Subcutaneous abdominal adipose tissue (tissue), 5 donors: ENCODE measurements at regions not wholly inside any gene's neighbourhood (a gene's known extent, or its start where the extent isn't known, plus 50 kb on each side); places are given as distances from the start of the nearest gene placed in this dataset.
A peak's percentile ranks its signal among the peaks of the same experiment; 100 is the strongest.

Experiments
- H3K27ac ChIP-seq: one replicate; pipeline ENCODE4 v1.7.0; 2013; ENCODE audit warnings: low read depth, mild to moderate bottlenecking, inconsistent platforms, low read length, moderate library complexity
- H3K27me3 ChIP-seq, 5 donors: one replicate each; pipeline ENCODE4 v1.7.0; 2013; ENCODE audit warnings: low read length in 5 of 5, inconsistent platforms in 1 of 5; ENCODE audit not compliant: control insufficient read depth in 5 of 5, insufficient read depth in 4 of 5
- H3K36me3 ChIP-seq, 5 donors: one replicate each; pipeline ENCODE4 v1.7.0; 2013; ENCODE audit warnings: low read length in 5 of 5; ENCODE audit not compliant: control insufficient read depth in 5 of 5, insufficient read depth in 5 of 5
- H3K4me1 ChIP-seq, 5 donors: one replicate each; pipeline ENCODE4 v1.7.0; 2013; ENCODE audit warnings: low read length in 5 of 5, mild to moderate bottlenecking in 3 of 5, moderate library complexity in 1 of 5; ENCODE audit not compliant: control insufficient read depth in 5 of 5, insufficient read depth in 5 of 5
- H3K4me3 ChIP-seq, 5 donors: one replicate each; pipeline ENCODE4 v1.7.0; 2013; ENCODE audit warnings: low read length in 5 of 5, low read depth in 1 of 5
- H3K9ac ChIP-seq, 5 donors: one replicate each; pipeline ENCODE4 v1.7.0; 2013; ENCODE audit warnings: low read length in 5 of 5, mild to moderate bottlenecking in 4 of 5, moderate library complexity in 3 of 5
- H3K9me3 ChIP-seq, 5 donors: one replicate each; pipeline ENCODE4 v1.7.0; 2013; ENCODE audit warnings: low read length in 5 of 5; ENCODE audit not compliant: control insufficient read depth in 5 of 5
- donor health status: healthy.
- donor health status: healthy.
- donor health status: healthy.
- donor health status: healthy.
- donor health status: healthy.

- no peak overlapping the region for H3K27ac ChIP-seq
- H3K4me3 ChIP-seq = no peak overlapping the region
- no peaks in the 10 kb centered on the region for H3K9me3 ChIP-seq
- peaks cover 0 to 3% (median 0%) of the 10 kb centered on the region in 5 donors for H3K27me3 ChIP-seq
- H3K9ac ChIP-seq = no peak overlapping the region
- peaks cover 0 to 8% (median 7%) of the 10 kb centered on the region in 5 donors for H3K4me1 ChIP-seq
- no peaks in the 10 kb centered on the region for H3K36me3 ChIP-seq
Measured at GRCh38 chr15:57767481-57767880, 61.0 kb downstream of the POLR2M start.

- H3K9me3 ChIP-seq = no peaks in the 10 kb centered on the region
- no peak overlapping the region for H3K27ac ChIP-seq
- H3K4me3 ChIP-seq = no peak overlapping the region
- no peak overlapping the region for H3K9ac ChIP-seq
- peaks cover 0 to 8% (median 7%) of the 10 kb centered on the region in 5 donors for H3K4me1 ChIP-seq
- no peaks in the 10 kb centered on the region for H3K36me3 ChIP-seq
- peaks cover 0 to 3% (median 0%) of the 10 kb centered on the region in 5 donors for H3K27me3 ChIP-seq
Measured at GRCh38 chr15:57769266-57769665, 62.8 kb downstream of the POLR2M start.

- no peak overlapping the region for H3K27ac ChIP-seq
- peaks cover 0 to 8% (median 7%) of the 10 kb centered on the region in 5 donors for H3K4me1 ChIP-seq
- H3K9ac ChIP-seq = no peak overlapping the region
- no peaks in the 10 kb centered on the region for H3K9me3 ChIP-seq
- no peak overlapping the region for H3K4me3 ChIP-seq
- peaks cover 0 to 3% (median 0%) of the 10 kb centered on the region in 5 donors for H3K27me3 ChIP-seq
- no peaks in the 10 kb centered on the region for H3K36me3 ChIP-seq
Measured at GRCh38 chr15:57770495-57770894, 64.0 kb downstream of the POLR2M start.

- H3K36me3 ChIP-seq = no peaks in the 10 kb centered on the region
- no peaks in the 10 kb centered on the region for H3K9me3 ChIP-seq
- no peak overlapping the region for H3K27ac ChIP-seq
- no peak overlapping the region for H3K4me3 ChIP-seq
- peaks cover 0 to 8% (median 7%) of the 10 kb centered on the region in 5 donors for H3K4me1 ChIP-seq
- no peaks in the 10 kb centered on the region for H3K27me3 ChIP-seq
- no peak overlapping the region for H3K9ac ChIP-seq
Measured at GRCh38 chr15:57772223-57772957, 65.9 kb downstream of the POLR2M start.

- Histone ChIP-seq H3K36me3 (no peaks in the 10 kb centered on the region), H3K4me1 (peaks cover 0 to 8% (median 7%) of the 10 kb centered on the region in 5 donors), H3K4me3 (no peak overlapping the region), H3K9ac (no peak overlapping the region), H3K27ac (no peak overlapping the region), H3K27me3 (no peaks in the 10 kb centered on the region), H3K9me3 (no peaks in the 10 kb centered on the region)
Measured at GRCh38 chr15:57773051-57773450, 66.5 kb downstream of the POLR2M start.

GRCh38 chr15:57777003-57777402 lies 70.5 kb downstream of the POLR2M start:
- Histone ChIP-seq H3K36me3 (no peaks in the 10 kb centered on the region), H3K9me3 (no peaks in the 10 kb centered on the region), H3K27ac (no peak overlapping the region), H3K4me1 (no peaks in the 10 kb centered on the region), H3K9ac (no peak overlapping the region), H3K4me3 (no peak overlapping the region), H3K27me3 (no peaks in the 10 kb centered on the region)

- no peaks in the 10 kb centered on the region for H3K9me3 ChIP-seq
- H3K4me3 ChIP-seq = no peak overlapping the region
Measured at GRCh38 chr15:57780471-57780870, 74.0 kb downstream of the POLR2M start.

GRCh38 chr15:57782731-57783130 lies 76.2 kb downstream of the POLR2M start:
- H3K36me3 ChIP-seq = no peaks in the 10 kb centered on the region
- H3K27me3 ChIP-seq = no peaks in the 10 kb centered on the region
- H3K9ac ChIP-seq = no peak overlapping the region
- H3K9me3 ChIP-seq = no peaks in the 10 kb centered on the region
- H3K4me1 ChIP-seq = peaks cover 2 to 27% (median 26%) of the 10 kb centered on the region in 5 donors
- H3K4me3 ChIP-seq = peak overlapping the region in 3 of 5 donors; percentile 2 to 8 (median 6)
- H3K27ac ChIP-seq = no peak overlapping the region

More at GRCh38 chr15:57780471-57780870, 74.0 kb downstream of the POLR2M start:
- Histone ChIP-seq H3K27ac (no peak overlapping the region), H3K9ac (no peak overlapping the region), H3K27me3 (no peaks in the 10 kb centered on the region), H3K4me1 (peaks cover 2 to 27% (median 26%) of the 10 kb centered on the region in 5 donors), H3K36me3 (no peaks in the 10 kb centered on the region)

- no peaks in the 10 kb centered on the region for H3K36me3 ChIP-seq
- H3K27ac ChIP-seq = peak overlapping the region; percentile 60
- H3K4me3 ChIP-seq = peak overlapping the region in 1 of 5 donors; percentile 12
- H3K9me3 ChIP-seq = no peaks in the 10 kb centered on the region
- H3K4me1 ChIP-seq = peaks cover 2 to 38% (median 30%) of the 10 kb centered on the region in 5 donors
- no peaks in the 10 kb centered on the region for H3K27me3 ChIP-seq
- H3K9ac ChIP-seq = no peak overlapping the region
Measured at GRCh38 chr15:57784081-57784511, 77.6 kb downstream of the POLR2M start.

- Histone ChIP-seq H3K9me3 (no peaks in the 10 kb centered on the region), H3K9ac (no peak overlapping the region), H3K4me1 (peaks cover 2 to 47% (median 36%) of the 10 kb centered on the region in 5 donors), H3K36me3 (no peaks in the 10 kb centered on the region), H3K4me3 (no peak overlapping the region), H3K27me3 (no peaks in the 10 kb centered on the region), H3K27ac (peak overlapping the region; percentile 60)
Measured at GRCh38 chr15:57785039-57785438, 78.5 kb downstream of the POLR2M start.
